ENCODE measurements at regions not wholly inside any gene's neighbourhood (a gene's known extent, or its start where the extent isn't known, plus 50 kb on each side); places are given as distances from the start of the nearest gene placed in this dataset.

GRCh38 chr5:2914981-2915484, 163.6 kb upstream of the IRX2 start:
- TF ChIP-seq CTCF (IDR thresholded peaks at IDR 0.05) (no peak), POLR2A (IDR thresholded peaks at IDR 0.05) (no peak)

All from body of pancreas (tissue), 4 donors.